ENCODE measurements at regions not wholly inside any gene's neighbourhood (a gene's known extent, or its start where the extent isn't known, plus 50 kb on each side); places are given as distances from the start of the nearest gene placed in this dataset.
"Not testable (repeated sequence)": the region's sequence is repeated elsewhere in the genome, so short reads cannot be mapped to it uniquely, and the experiment has no call there.

DNA sequence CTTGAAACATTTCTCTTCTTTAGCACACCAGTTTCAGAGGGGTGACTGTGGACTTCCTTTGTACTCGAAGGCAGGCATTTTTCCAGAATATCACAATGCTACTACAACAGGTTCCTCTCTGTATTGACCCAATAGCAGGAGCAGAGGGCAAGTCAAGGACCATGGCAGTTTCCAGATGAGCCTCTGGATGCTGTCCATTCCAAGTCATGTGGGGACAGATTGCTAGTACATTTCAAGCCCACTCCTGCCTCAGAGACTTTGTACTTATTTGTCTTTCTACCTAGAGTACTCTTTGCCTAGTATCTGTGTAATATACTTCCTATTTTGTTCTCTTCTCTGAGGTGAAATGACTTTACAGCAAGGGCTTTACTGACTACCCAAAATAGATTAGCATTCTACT lies 373.9 kb downstream of the PIK3C3 start:
- no peak for DNase-seq (ENCODE audit: low read depth)

GRCh38 chr18:42330296-42330695 lies 375.3 kb downstream of the PIK3C3 start:
- no peak for DNase-seq (ENCODE audit: low read depth)

GRCh38 chr18:42333558-42333957 lies 378.5 kb downstream of the PIK3C3 start:
- DNase-seq (ENCODE audit: low read depth) = no peak

GRCh38 chr18:42334931-42335330 lies 379.9 kb downstream of the PIK3C3 start:
- no peak for DNase-seq (ENCODE audit: low read depth)

- no peak for DNase-seq (ENCODE audit: low read depth)
Measured at GRCh38 chr18:42336139-42336538, 381.1 kb downstream of the PIK3C3 start.

- DNase-seq (ENCODE audit: low read depth) = not testable (repeated sequence)
Measured at GRCh38 chr18:42337337-42337736, 382.3 kb downstream of the PIK3C3 start.

GRCh38 chr18:42338683-42339082 lies 383.6 kb downstream of the PIK3C3 start:
- DNase-seq (ENCODE audit: low read depth) = no peak

DNA sequence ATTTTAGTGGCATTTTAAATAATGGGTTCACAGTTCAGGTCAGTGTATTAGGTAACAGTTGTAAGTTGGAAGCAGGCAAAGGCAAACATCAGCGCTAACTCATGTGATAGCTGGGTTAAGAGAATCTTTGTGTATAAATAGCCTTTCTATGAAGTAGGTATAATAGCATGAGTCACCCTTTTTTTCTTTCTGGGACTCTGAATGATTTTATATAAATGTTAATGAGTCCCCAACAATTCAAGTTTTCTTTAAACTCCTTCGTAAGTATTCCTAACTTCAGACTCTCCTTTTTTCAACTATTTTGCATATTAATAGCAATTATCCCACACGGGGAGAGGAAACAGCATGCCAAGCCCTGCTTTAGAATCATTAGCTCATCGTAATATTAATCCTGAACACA lies 384.3 kb downstream of the PIK3C3 start:
- no peak for DNase-seq (ENCODE audit: low read depth)

GRCh38 chr18:42340423-42341009 lies 385.5 kb downstream of the PIK3C3 start:
- DNase-seq (ENCODE audit: low read depth) = no peak

GRCh38 chr18:42341423-42341822 lies 386.4 kb downstream of the PIK3C3 start:
- no peak for DNase-seq (ENCODE audit: low read depth)

DNA sequence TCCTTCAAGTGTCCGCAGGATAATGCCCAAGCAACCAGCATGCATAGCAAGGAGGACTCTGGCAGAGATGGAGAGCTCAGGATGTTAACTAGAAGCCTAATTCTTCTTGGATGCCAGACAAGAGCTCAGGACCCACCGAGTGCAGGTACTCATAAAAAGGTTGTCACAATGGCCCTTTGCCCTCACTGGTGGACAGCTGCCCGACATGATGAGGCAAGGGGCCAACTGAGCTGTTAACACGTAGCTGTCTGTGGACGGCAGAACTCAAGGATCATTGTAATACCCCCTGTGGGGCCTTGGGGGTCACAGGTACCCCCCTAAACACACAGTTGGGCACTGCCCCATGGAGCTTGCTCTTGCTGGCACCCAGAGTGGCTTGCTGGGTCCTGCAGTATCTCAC lies 393.7 kb downstream of the PIK3C3 start:
- no peak for DNase-seq (ENCODE audit: low read depth)

DNA sequence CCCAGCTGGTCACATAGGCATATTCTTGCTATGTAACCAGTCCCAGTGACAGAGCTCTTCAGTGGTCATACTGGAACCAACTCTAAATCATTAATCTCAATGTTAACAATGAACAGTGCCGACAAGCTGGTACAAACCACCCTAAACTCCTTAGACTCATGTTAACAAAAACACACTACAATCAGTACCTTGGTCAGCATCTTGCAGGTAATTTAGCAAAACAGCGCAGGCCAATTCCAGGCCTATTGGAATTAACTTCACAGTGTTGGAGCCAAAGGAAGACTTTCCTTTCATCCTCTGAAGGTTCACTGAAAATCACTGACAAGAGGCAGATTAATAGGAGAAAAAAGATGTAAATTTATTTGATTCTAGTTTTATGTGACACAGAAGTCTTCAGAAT lies 396.4 kb downstream of the PIK3C3 start:
- DNase-seq (ENCODE audit: low read depth) = no peak

GRCh38 chr18:42360716-42361115 lies 405.7 kb downstream of the PIK3C3 start:
- no peak for DNase-seq (ENCODE audit: low read depth)

- no peak for DNase-seq (ENCODE audit: low read depth)
Measured at GRCh38 chr18:42363446-42364441, 408.7 kb downstream of the PIK3C3 start.

DNA sequence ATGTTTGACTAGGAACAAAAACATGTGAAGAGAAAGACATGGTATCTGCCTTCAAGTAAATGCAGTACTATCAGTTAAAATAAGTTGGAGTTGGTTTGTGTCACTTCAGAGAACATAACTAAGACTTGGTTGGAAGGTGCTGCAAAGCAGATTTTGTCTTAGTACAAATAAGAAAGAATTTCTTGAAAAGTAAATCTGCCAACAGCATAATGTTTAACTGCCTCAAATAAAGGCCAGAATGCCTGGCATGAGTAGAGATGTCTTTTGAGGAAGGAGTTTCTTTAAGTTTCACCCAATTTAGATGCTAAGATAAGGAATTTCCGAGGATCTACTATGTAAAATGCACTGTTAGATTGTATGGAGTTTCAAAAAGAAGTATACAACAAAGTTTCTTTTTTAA lies 409.7 kb downstream of the PIK3C3 start:
- no peak for DNase-seq (ENCODE audit: low read depth)

GRCh38 chr18:42365591-42365990 lies 410.6 kb downstream of the PIK3C3 start:
- DNase-seq (ENCODE audit: low read depth) = no peak

GRCh38 chr18:42373584-42373983 lies 418.6 kb downstream of the PIK3C3 start:
- DNase-seq (ENCODE audit: low read depth) = no peak

- no peak for DNase-seq (ENCODE audit: low read depth)
Measured at GRCh38 chr18:42374961-42375360, 419.9 kb downstream of the PIK3C3 start.

GRCh38 chr18:42378854-42379253 lies 423.8 kb downstream of the PIK3C3 start:
- DNase-seq (ENCODE audit: low read depth) = not testable (repeated sequence)

GRCh38 chr18:42381236-42381635 lies 426.2 kb downstream of the PIK3C3 start:
- DNase-seq (ENCODE audit: low read depth) = not testable (repeated sequence)

GRCh38 chr18:42392416-42392815 lies 437.4 kb downstream of the PIK3C3 start:
- no peak for DNase-seq (ENCODE audit: low read depth)

DNA sequence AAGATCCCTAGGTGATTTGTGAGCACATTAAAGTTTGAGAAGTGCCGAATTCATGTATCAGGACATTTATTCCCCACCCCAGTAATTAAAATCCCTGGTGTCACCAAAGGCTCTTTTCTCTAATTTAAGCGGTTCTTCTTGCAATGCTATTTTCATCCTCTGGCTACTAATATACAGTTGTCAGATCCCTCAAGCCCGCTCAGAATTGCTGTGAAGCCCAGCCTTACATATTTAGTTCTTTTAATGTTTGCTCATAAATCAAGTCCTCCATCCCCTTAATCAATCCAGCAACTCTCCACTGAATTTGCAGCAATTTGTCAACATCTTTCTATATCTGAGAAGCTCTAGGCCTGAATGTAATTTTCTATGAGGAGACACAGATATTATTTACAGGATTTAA lies 437.9 kb downstream of the PIK3C3 start:
- no peak for DNase-seq (ENCODE audit: low read depth)

DNA sequence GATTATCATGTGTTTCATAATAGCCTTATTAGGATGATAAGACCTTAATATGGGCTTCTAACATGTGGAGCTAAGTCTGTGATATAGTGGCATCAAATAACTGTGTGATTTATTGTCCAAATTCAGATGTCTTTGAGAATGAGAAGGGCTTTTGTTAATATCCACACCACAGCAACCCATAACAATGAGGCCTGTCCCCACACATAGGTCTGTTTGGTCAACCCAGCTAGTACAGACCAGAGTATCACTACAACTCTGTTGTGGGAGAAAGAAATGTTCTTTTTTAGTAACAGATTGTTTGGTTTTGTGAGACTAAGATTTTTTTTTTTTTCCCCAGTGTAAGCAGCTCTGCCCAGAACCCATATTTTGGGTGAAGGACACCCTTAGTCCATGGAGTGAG lies 439.2 kb downstream of the PIK3C3 start:
- DNase-seq (ENCODE audit: low read depth) = no peak

All from fibroblast of the conjunctiva (primary cell).